ENCODE measurements at regions not wholly inside any gene's neighbourhood (a gene's known extent, or its start where the extent isn't known, plus 50 kb on each side); places are given as distances from the start of the nearest gene placed in this dataset.

GRCh38 chr13:85654227-85654626 is 145.0 kb downstream of the SLITRK6 start:
- H3K4me1 ChIP-seq = no peaks in the 10 kb centered on the region
- no peak overlapping the region for H3K27ac ChIP-seq
- in situ Hi-C loops (cut with MboI; ENCODE audit: low sequenced_read_pairs in 4 of 4) (no loop called here), intact Hi-C loops (cut with DNase I; ENCODE audit: low total_unique reads) (no loop called here)
- H3K27me3 ChIP-seq = no peaks in the 10 kb centered on the region
- TF ChIP-seq POLR2A (IDR thresholded peaks at IDR 0.05) (no peak), CTCF (IDR thresholded peaks at IDR 0.05 in 4 of 5, conservative IDR thresholded peaks at IDR 0.05 in 1 of 5) (no peak)
- H3K36me3 ChIP-seq = no peaks in the 10 kb centered on the region
- DNase-seq = no peak
- no peaks in the 10 kb centered on the region for H3K9me3 ChIP-seq
- H3K4me3 ChIP-seq = no peak overlapping the region
- no peak for ATAC-seq

GRCh38 chr13:85653681-85654080 is 145.5 kb downstream of the SLITRK6 start:
- Histone ChIP-seq H3K27ac (no peak overlapping the region), H3K27me3 (no peaks in the 10 kb centered on the region), H3K9me3 (no peaks in the 10 kb centered on the region), H3K36me3 (no peaks in the 10 kb centered on the region), H3K4me1 (no peaks in the 10 kb centered on the region), H3K4me3 (no peak overlapping the region)
- no peak for DNase-seq
- intact Hi-C loops (cut with DNase I; ENCODE audit: low total_unique reads) = no loop called here
- TF ChIP-seq CTCF (IDR thresholded peaks at IDR 0.05 in 4 of 5, conservative IDR thresholded peaks at IDR 0.05 in 1 of 5) = no peak
- TF ChIP-seq POLR2A (IDR thresholded peaks at IDR 0.05) = no peak
- in situ Hi-C loops (cut with MboI; ENCODE audit: low sequenced_read_pairs in 4 of 4) = no loop called here
- ATAC-seq = no peak

- Histone ChIP-seq H3K27ac (no peak overlapping the region), H3K9me3 (no peaks in the 10 kb centered on the region), H3K4me3 (no peak overlapping the region), H3K36me3 (no peaks in the 10 kb centered on the region), H3K27me3 (no peaks in the 10 kb centered on the region), H3K4me1 (no peaks in the 10 kb centered on the region)
- TF ChIP-seq CTCF (IDR thresholded peaks at IDR 0.05 in 4 of 5, conservative IDR thresholded peaks at IDR 0.05 in 1 of 5) (no peak), POLR2A (IDR thresholded peaks at IDR 0.05) (no peak)
- intact Hi-C loops (cut with DNase I; ENCODE audit: low total_unique reads) = no loop called here
- in situ Hi-C loops (cut with MboI; ENCODE audit: low sequenced_read_pairs in 4 of 4) = no loop called here
- DNase-seq = no peak
- no peak for ATAC-seq
Measured at GRCh38 chr13:85652491-85652890, 146.7 kb downstream of the SLITRK6 start.

- H3K4me1 ChIP-seq = no peaks in the 10 kb centered on the region
- in situ Hi-C loops (cut with MboI; ENCODE audit: low sequenced_read_pairs in 4 of 4) = no loop called here
- H3K27ac ChIP-seq = no peak overlapping the region
- intact Hi-C loops (cut with DNase I; ENCODE audit: low total_unique reads) = no loop called here
- H3K27me3 ChIP-seq = no peaks in the 10 kb centered on the region
- DNase-seq (no peak), ATAC-seq (no peak)
- TF ChIP-seq POLR2A (IDR thresholded peaks at IDR 0.05) (no peak), CTCF (IDR thresholded peaks at IDR 0.05 in 4 of 5, conservative IDR thresholded peaks at IDR 0.05 in 1 of 5) (no peak)
- H3K36me3 ChIP-seq = no peaks in the 10 kb centered on the region
- no peaks in the 10 kb centered on the region for H3K9me3 ChIP-seq
- no peak overlapping the region for H3K4me3 ChIP-seq
Measured at GRCh38 chr13:85651440-85651839, 147.8 kb downstream of the SLITRK6 start.

GRCh38 chr13:85650613-85651012 is 148.6 kb downstream of the SLITRK6 start:
- intact Hi-C loops (cut with DNase I; ENCODE audit: low total_unique reads) = no loop called here
- in situ Hi-C loops (cut with MboI; ENCODE audit: low sequenced_read_pairs in 4 of 4) = no loop called here

More at GRCh38 chr13:85650613-85651012, 148.6 kb downstream of the SLITRK6 start:
- no peak overlapping the region for H3K27ac ChIP-seq
- no peaks in the 10 kb centered on the region for H3K36me3 ChIP-seq
- H3K27me3 ChIP-seq = no peaks in the 10 kb centered on the region
- no peak for TF ChIP-seq POLR2A (IDR thresholded peaks at IDR 0.05)
- TF ChIP-seq CTCF (IDR thresholded peaks at IDR 0.05 in 4 of 5, conservative IDR thresholded peaks at IDR 0.05 in 1 of 5) = no peak
- no peaks in the 10 kb centered on the region for H3K9me3 ChIP-seq
- ATAC-seq = no peak
- DNase-seq = no peak
- H3K4me1 ChIP-seq = no peaks in the 10 kb centered on the region
- H3K4me3 ChIP-seq = no peak overlapping the region
